NCI-H460 (cell line): ENCODE measurements at regions not wholly inside any gene's neighbourhood (a gene's known extent, or its start where the extent isn't known, plus 50 kb on each side); places are given as distances from the start of the nearest gene placed in this dataset.
"Not testable (repeated sequence)": the region's sequence is repeated elsewhere in the genome, so short reads cannot be mapped to it uniquely, and the experiment has no call there.

Source experiments
- DNase-seq: peaks from one replicate; pipeline ENCODE4 v3.0.0-alpha.2; 2016; ENCODE audit warnings: low read depth; ENCODE audit errors: extremely low read depth

GRCh38 chr14:24744641-24745040, 110.7 kb upstream of the GZMB start:
- no peak for DNase-seq

GRCh38 chr14:24741871-24742270, 107.9 kb upstream of the GZMB start:
- DNase-seq: no peak

DNA sequence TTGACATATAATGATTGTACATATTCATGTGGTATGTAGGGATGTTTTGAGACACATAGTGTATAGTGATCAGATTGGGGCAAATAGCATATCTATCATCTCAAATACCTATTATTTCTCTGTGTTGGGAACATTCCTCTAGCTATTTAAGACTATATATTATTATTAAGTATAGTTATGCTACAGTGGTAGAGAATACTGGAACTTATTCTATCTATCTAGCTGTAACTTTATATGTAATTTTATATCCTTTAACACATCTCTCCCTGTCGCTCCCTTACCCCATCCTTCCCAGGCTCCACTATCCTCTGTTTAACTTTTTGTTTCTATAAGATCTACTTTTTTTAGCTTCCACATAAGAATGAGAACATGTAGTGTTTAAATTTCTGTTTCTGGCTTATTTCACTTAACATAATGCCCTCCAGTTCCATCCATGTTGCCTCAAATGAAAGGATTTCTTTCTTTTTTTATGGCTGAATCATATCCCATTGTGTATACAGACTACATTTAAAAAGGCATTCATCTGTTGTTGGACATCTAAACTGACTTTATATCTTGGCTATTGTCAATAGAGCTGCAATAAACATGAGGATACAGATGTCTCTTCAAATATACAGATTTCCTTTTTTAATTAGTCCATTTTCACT, 102.1 kb upstream of the GZMB start:
- DNase-seq: no peak

GRCh38 chr14:24734917-24735500, 101.0 kb upstream of the GZMB start:
- peak; percentile 75 for DNase-seq

DNA sequence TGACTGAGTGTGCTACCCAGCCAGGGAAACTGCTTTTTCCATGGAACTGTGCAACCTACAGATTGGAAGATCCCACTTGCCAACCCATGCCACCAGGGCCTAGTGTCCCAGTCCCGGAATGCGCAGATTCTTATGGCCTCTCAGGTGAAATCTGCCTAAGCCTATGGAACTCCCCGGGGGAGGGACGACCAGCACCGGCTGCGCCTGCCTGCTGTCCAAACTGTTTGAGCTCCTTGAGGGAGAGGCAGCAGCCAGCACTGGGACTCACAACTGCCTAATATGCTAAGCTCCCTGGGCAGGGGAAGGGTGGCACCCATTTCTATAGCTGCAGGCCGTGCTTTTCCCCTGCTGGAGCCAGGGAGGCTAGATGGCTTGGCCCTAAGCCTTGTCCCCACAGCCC, 92.5 kb upstream of the GZMB start:
- no peak for DNase-seq

DNA sequence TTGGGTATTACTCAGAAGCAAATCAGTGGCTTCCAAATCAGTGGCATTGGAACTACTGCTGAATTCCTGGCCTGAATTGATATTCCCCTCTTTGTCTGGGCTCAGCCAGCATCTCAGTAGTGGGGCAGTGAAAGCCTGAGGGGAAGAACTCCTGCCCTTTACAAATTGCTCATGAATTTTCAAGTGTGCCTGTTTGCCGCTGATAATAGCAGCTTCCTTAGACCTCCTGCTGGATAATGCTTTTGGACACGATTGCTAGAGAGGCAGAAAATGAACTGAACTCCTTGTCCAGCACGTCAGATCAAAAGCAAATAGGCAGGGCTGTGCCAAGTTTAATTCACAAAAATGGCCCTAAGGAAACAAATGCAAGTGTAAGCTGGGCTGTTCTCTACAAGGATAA, 91.3 kb upstream of the GZMB start:
- no peak for DNase-seq

- DNase-seq: no peak
Observed at GRCh38 chr14:24721775-24722174, 87.8 kb upstream of the GZMB start.

- no peak for DNase-seq
Observed at GRCh38 chr14:24715239-24715638, 81.2 kb upstream of the GZMB start.

- DNase-seq: no peak
Observed at GRCh38 chr14:24713404-24713803, 79.4 kb upstream of the GZMB start.

- no peak for DNase-seq
Observed at GRCh38 chr14:24712909-24713308, 78.9 kb upstream of the GZMB start.

DNA sequence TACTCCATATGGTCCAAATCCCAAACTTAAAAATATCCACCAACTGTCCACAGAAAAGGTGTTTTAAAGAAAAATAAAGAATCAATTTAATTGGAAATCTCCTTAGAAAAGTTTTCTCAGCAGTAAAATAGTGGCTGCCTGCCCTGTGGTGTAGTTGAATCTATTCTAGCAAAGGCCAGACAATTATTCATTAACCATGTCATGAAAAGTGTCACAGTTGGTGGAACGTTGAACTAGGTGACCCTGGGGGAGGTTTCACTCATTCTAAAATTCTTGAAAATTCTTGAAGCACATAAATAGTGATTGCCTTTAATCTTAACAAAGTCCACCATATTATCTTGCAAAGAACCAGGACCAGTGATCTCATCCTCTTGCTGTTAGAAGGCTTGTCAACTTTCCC, 78.4 kb upstream of the GZMB start:
- no peak for DNase-seq

- DNase-seq: peak; percentile 52
Observed at GRCh38 chr14:24710403-24711112, 76.6 kb upstream of the GZMB start.

- DNase-seq: no peak
Observed at GRCh38 chr14:24708684-24709083, 74.7 kb upstream of the GZMB start.

DNA sequence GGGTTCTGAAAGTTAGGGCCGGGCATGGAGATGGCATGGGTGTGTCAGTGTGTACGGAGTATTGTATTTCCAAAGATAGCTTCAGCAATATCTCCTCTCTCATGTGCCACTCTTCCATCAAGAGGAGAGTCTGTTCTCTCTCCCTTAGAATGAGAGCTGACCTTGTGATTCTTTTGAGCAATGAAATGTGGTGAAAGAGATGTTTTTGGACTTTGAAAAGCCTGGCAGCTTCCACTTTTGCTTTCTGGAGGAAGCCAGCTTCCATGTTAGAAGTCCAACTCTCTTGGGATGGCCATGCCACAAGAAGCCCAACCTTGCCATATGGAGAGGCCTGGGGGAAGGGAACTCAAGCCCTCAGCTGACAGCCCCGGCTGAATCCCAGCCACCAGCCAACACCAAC, 72.4 kb upstream of the GZMB start:
- DNase-seq: no peak

DNA sequence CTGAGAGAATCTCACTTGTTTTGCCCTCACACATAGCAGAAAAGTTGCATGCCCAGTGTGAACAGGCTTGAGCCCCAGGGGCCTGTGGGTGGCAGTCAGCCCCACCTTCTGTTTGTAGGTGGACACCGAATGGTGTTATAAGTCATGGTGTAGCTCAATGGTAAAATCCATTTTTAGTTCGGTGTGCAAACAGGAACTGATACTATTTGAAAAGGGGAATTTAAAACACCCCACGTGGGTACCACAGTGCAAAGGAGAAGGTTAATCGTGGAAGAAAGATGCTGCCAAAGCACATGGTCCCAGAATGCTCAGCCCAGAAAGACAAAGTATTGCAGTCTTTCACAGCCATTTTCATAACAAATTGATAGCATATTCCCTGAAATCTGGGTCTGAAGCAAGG, 71.8 kb upstream of the GZMB start:
- no peak for DNase-seq

DNA sequence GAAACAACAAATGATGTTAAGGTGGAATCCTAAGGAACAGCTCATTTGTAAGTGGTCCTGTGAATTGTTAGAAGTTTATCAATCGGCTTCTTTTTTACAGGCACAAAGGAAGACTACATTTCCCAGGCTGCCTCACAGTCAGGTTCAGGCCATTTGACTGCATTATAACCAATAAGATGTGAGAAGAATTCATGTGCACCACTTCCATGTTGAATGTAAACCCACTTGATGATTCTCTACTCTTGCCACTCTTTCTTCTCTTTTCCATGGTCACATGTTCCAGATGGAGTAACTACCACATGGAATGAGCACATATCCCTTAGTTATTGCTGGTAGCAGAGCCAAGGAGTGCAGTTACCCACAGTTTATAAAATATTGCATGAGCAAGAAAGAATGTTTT, 67.1 kb upstream of the GZMB start:
- no peak for DNase-seq

GRCh38 chr14:24700511-24700910, 66.5 kb upstream of the GZMB start:
- no peak for DNase-seq

GRCh38 chr14:24699052-24699451, 65.1 kb upstream of the GZMB start:
- no peak for DNase-seq

DNA sequence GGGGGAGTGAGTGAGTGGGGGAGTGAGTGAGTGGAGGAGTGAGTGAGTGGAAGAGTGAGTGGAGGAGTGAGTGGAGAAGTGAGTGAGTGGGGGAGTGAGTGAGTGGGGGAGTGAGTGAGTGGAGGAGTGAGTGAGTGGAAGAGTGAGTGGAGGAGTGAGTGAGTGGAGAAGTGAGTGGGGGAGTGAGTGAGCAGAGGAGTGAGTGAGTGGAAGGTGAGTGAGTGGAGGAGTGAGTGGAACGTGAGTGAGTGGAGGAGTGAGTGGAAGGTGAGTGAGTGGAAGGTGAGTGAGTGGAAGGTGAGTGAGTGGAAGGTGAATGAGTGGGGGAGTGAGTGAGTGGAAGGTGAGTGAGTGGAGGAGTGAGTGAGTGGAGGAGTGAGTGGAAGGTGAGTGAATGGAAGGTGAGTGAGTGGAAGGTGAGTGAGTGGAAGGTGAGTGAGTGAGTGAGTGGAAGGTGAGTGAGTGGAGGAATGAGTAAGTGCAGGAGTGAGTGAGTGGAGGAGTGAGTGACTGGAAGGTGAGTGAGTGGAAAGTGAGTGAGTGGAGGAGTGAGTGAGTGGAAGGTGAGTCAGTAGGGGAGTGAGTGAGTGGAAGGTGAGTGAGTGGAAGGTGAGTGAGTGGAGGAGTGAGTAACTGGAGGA, 62.4 kb upstream of the GZMB start:
- not testable (repeated sequence) for DNase-seq

GRCh38 chr14:24695265-24696241, 61.6 kb upstream of the GZMB start:
- DNase-seq: no peak

DNA sequence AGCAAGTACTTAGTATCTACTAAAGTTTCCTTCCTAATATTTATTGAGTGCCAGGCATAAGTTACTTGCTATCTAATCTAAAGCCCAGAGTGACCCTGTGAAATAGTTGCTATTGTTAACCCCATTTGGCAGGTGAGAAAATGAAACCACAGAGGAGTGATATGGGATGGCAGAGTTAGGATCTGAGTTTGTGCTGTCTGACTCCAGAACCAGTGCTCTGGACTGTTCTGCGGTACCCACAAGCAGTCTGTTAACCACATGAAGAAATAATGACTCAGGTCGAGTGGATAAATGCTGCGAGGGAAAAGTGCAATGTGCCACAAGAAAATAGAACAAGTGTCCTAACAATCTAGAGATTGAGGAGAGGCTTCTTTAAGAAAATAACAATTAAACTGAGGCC, 60.7 kb upstream of the GZMB start:
- DNase-seq: no peak
